B cell (primary cell): ENCODE measurements at regions not wholly inside any gene's neighbourhood (a gene's known extent, or its start where the extent isn't known, plus 50 kb on each side); places are given as distances from the start of the nearest gene placed in this dataset.

Source experiments
- CTCF ChIP-seq: fragments of 200-600 bp; IDR thresholded peaks from one replicate; pipeline ENCODE4 v1.8.0; 2022; ENCODE audit warnings: antibody characterized with exemption, mild to moderate bottlenecking
- EZH2 ChIP-seq: IDR thresholded peaks from 2 replicates; pipeline ENCODE4 v1.6.1; 2012; ENCODE audit warnings: borderline replicate concordance, low read depth, mild to moderate bottlenecking, moderate library complexity, low read length; ENCODE audit not compliant: insufficient read depth, poor library complexity, severe bottlenecking

GRCh38 chr13:65660731-65661130, 1569.4 kb downstream of the PCDH9 start:
- TF ChIP-seq CTCF (no peak), EZH2 (no peak)
